ENCODE measurements at regions not wholly inside any gene's neighbourhood (a gene's known extent, or its start where the extent isn't known, plus 50 kb on each side); places are given as distances from the start of the nearest gene placed in this dataset.

- H3K4me1 Mint-ChIP-seq, result peaks cover 3 to 4% of the 10 kb centered on the region in 2 experiments; a peak in 3 of 4 replicates
- H2BK12ac ChIP-seq (ENCODE audit: insufficient read length, low read depth, low read length), result no peak overlapping the region
- H2AFZ ChIP-seq (ENCODE audit: low read length), result no peak overlapping the region
- no peaks in the 10 kb centered on the region for H3K23me2 ChIP-seq (ENCODE audit: insufficient read length, low read depth, low read length, poor library complexity, severe bottlenecking)
- no peak overlapping the region for H2BK120ac ChIP-seq (ENCODE audit: low read depth, low read length, poor library complexity, severe bottlenecking)
- H2AK5ac ChIP-seq (ENCODE audit: insufficient read length, low read length), result no peak overlapping the region
- no peak overlapping the region for H3K23ac ChIP-seq (ENCODE audit: insufficient read length, low read depth, low read length)
- DNase-seq, result no peak
- peaks cover 0 to 9% (median 0%) of the 10 kb centered on the region in 3 experiments; a peak in 2 of 7 replicates for H3K36me3 Mint-ChIP-seq (ENCODE audit: insufficient read depth in 1 of 3, low read depth in 3 of 3)
- no peak overlapping the region for H4K5ac ChIP-seq (ENCODE audit: insufficient read length, low read depth, low read length)
- no peak overlapping the region for H3K56ac ChIP-seq (ENCODE audit: insufficient read length, low read depth, low read length)
- no peak overlapping the region for H2BK15ac ChIP-seq (ENCODE audit: low read depth, low read length)
- no peak overlapping the region for H3K4ac ChIP-seq (ENCODE audit: low read depth, low read length)
- H3K27me3 ChIP-seq (ENCODE audit: insufficient read depth, low read length), result no peaks in the 10 kb centered on the region
- no peak overlapping the region for H3K14ac ChIP-seq (ENCODE audit: insufficient read depth, low read length)
- no peaks in the 10 kb centered on the region for H3K9me3 ChIP-seq (ENCODE audit: control insufficient read depth, low read depth, low read length)
- no peak overlapping the region for H3K4me2 ChIP-seq (ENCODE audit: insufficient read depth, insufficient read length, low read length)
- H2BK20ac ChIP-seq (ENCODE audit: low read depth, low read length, poor library complexity, severe bottlenecking), result no peak overlapping the region
- H3K9ac ChIP-seq (ENCODE audit: extremely low read depth, insufficient read length, low read length), result no peak overlapping the region
- H3T11ph ChIP-seq (ENCODE audit: low read length), result no peak overlapping the region
- no peak overlapping the region for H3K27ac Mint-ChIP-seq
- no peak overlapping the region for H3K27ac ChIP-seq (ENCODE audit: insufficient read length, low read depth, low read length)
- no peak overlapping the region for H2BK5ac ChIP-seq (ENCODE audit: insufficient read length, low read length)
- no peak overlapping the region for H3K4me3 Mint-ChIP-seq
- no peaks in the 10 kb centered on the region for H3K4me1 ChIP-seq (ENCODE audit: insufficient read depth, low read length)
- no peaks in the 10 kb centered on the region for H3K27me3 Mint-ChIP-seq (ENCODE audit: low read depth)
- no peaks in the 10 kb centered on the region for H3K79me1 ChIP-seq (ENCODE audit: insufficient read depth, low read depth, low read length, poor library complexity, severe bottlenecking)
- no peak for TF ChIP-seq CTCF (conservative IDR thresholded peaks at IDR 0.05)
- H4K20me1 ChIP-seq (ENCODE audit: control insufficient read depth, insufficient read depth, insufficient read length), result no peaks in the 10 kb centered on the region
- H4K8ac ChIP-seq (replicated peaks; ENCODE audit: insufficient read length, low read depth, low read length), result no peak overlapping the region
- no peaks in the 10 kb centered on the region for H3K79me2 ChIP-seq (ENCODE audit: insufficient read depth, low read length)
- H3K9me3 Mint-ChIP-seq, result no peaks in the 10 kb centered on the region
- no peak overlapping the region for H4K91ac ChIP-seq (ENCODE audit: insufficient read length, low read depth, low read length)
- no peak overlapping the region for H3K18ac ChIP-seq (ENCODE audit: insufficient read length, low read depth, low read length)
Measured at GRCh38 chr6:128808856-128809255, 74.1 kb upstream of the LAMA2 start.
